Skeletal muscle tissue (tissue), 3 donors: ENCODE measurements at regions not wholly inside any gene's neighbourhood (a gene's known extent, or its start where the extent isn't known, plus 50 kb on each side); places are given as distances from the start of the nearest gene placed in this dataset.
A peak's percentile ranks its signal among the peaks of the same experiment; 100 is the strongest.

Experiments
- H3K27ac ChIP-seq: one replicate; pipeline ENCODE4 v1.7.0; 2013; ENCODE audit warnings: mild to moderate bottlenecking, low read depth, low read length, inconsistent platforms
- H3K27me3 ChIP-seq, 3 donors: one replicate each; pipeline ENCODE4 v1.7.0; 2013; ENCODE audit warnings: low read length in 3 of 3; ENCODE audit not compliant: control insufficient read depth in 3 of 3, insufficient read depth in 3 of 3
- H3K36me3 ChIP-seq, 3 donors: one replicate each; pipeline ENCODE4 v1.7.0; 2013; ENCODE audit warnings: low read length in 3 of 3; ENCODE audit not compliant: control insufficient read depth in 3 of 3, insufficient read depth in 3 of 3
- H3K4me1 ChIP-seq, 3 donors: one replicate each; pipeline ENCODE4 v1.7.0; 2013; ENCODE audit warnings: low read length in 3 of 3, mild to moderate bottlenecking in 3 of 3; ENCODE audit not compliant: control insufficient read depth in 3 of 3, insufficient read depth in 3 of 3
- H3K4me3 ChIP-seq, 3 donors: one replicate each; pipeline ENCODE4 v1.7.0; 2013; ENCODE audit warnings: low read length in 3 of 3
- H3K9ac ChIP-seq, 3 donors: one replicate each; pipeline ENCODE4 v1.7.0; 2013; ENCODE audit warnings: low read length in 3 of 3, mild to moderate bottlenecking in 3 of 3, moderate library complexity in 2 of 3, low read depth in 1 of 3
- H3K9me3 ChIP-seq, 3 donors: one replicate each; pipeline ENCODE4 v1.7.0; 2013; ENCODE audit warnings: low read length in 3 of 3; ENCODE audit not compliant: control insufficient read depth in 3 of 3
- donor health status: Osteomylitis.

- H3K4me3 ChIP-seq: no peak overlapping the region
These were observed 124.4 kb downstream of the TMA16 start for GRCh38 chr4:163618845-163619244.

GRCh38 chr4:163620738-163621137, 126.2 kb downstream of the TMA16 start:
- H3K4me1 ChIP-seq: no peaks in the 10 kb centered on the region
- no peak overlapping the region for H3K4me3 ChIP-seq
- no peaks in the 10 kb centered on the region for H3K9me3 ChIP-seq
- H3K9ac ChIP-seq: no peak overlapping the region
- no peaks in the 10 kb centered on the region for H3K36me3 ChIP-seq
- H3K27ac ChIP-seq: no peak overlapping the region
- H3K27me3 ChIP-seq: no peaks in the 10 kb centered on the region

More at GRCh38 chr4:163618845-163619244, 124.4 kb downstream of the TMA16 start:
- Histone ChIP-seq H3K9ac (no peak overlapping the region), H3K4me1 (no peaks in the 10 kb centered on the region), H3K27me3 (no peaks in the 10 kb centered on the region), H3K9me3 (no peaks in the 10 kb centered on the region), H3K27ac (no peak overlapping the region), H3K36me3 (no peaks in the 10 kb centered on the region)

- Histone ChIP-seq H3K9ac (no peak overlapping the region), H3K27ac (no peak overlapping the region), H3K27me3 (no peaks in the 10 kb centered on the region)
These were observed 127.3 kb downstream of the TMA16 start for GRCh38 chr4:163621821-163622220.

GRCh38 chr4:163622379-163623035, 128.0 kb downstream of the TMA16 start:
- H3K9me3 ChIP-seq: no peaks in the 10 kb centered on the region
- no peaks in the 10 kb centered on the region for H3K4me1 ChIP-seq
- no peaks in the 10 kb centered on the region for H3K36me3 ChIP-seq
- H3K9ac ChIP-seq: no peak overlapping the region
- H3K4me3 ChIP-seq: no peak overlapping the region
- no peaks in the 10 kb centered on the region for H3K27me3 ChIP-seq
- peak overlapping the region; percentile 19 for H3K27ac ChIP-seq

More at GRCh38 chr4:163621821-163622220, 127.3 kb downstream of the TMA16 start:
- Histone ChIP-seq H3K9me3 (no peaks in the 10 kb centered on the region), H3K4me1 (no peaks in the 10 kb centered on the region), H3K36me3 (no peaks in the 10 kb centered on the region), H3K4me3 (no peak overlapping the region)

- H3K27me3 ChIP-seq: no peaks in the 10 kb centered on the region
These were observed 129.3 kb downstream of the TMA16 start for GRCh38 chr4:163623787-163624186.

GRCh38 chr4:163624727-163625126, 130.2 kb downstream of the TMA16 start:
- Histone ChIP-seq H3K9me3 (no peaks in the 10 kb centered on the region), H3K36me3 (no peaks in the 10 kb centered on the region), H3K9ac (no peak overlapping the region), H3K4me1 (no peaks in the 10 kb centered on the region), H3K4me3 (no peak overlapping the region), H3K27me3 (no peaks in the 10 kb centered on the region), H3K27ac (no peak overlapping the region)

More at GRCh38 chr4:163623787-163624186, 129.3 kb downstream of the TMA16 start:
- Histone ChIP-seq H3K27ac (no peak overlapping the region), H3K4me3 (no peak overlapping the region), H3K36me3 (no peaks in the 10 kb centered on the region), H3K9ac (no peak overlapping the region), H3K4me1 (no peaks in the 10 kb centered on the region), H3K9me3 (no peaks in the 10 kb centered on the region)

GRCh38 chr4:163631288-163631687, 136.8 kb downstream of the TMA16 start:
- no peak overlapping the region for H3K27ac ChIP-seq
- H3K9ac ChIP-seq: no peak overlapping the region
- no peaks in the 10 kb centered on the region for H3K4me1 ChIP-seq
- no peaks in the 10 kb centered on the region for H3K36me3 ChIP-seq
- H3K27me3 ChIP-seq: no peaks in the 10 kb centered on the region
- no peaks in the 10 kb centered on the region for H3K9me3 ChIP-seq
- no peak overlapping the region for H3K4me3 ChIP-seq

- H3K36me3 ChIP-seq: no peaks in the 10 kb centered on the region
- H3K27me3 ChIP-seq: no peaks in the 10 kb centered on the region
- H3K9ac ChIP-seq: no peak overlapping the region
- H3K4me3 ChIP-seq: no peak overlapping the region
- no peaks in the 10 kb centered on the region for H3K9me3 ChIP-seq
- H3K4me1 ChIP-seq: no peaks in the 10 kb centered on the region
- no peak overlapping the region for H3K27ac ChIP-seq
These were observed 144.4 kb downstream of the TMA16 start for GRCh38 chr4:163638909-163639308.

GRCh38 chr4:163649557-163650091, 155.1 kb downstream of the TMA16 start:
- Histone ChIP-seq H3K9me3 (peaks cover 5% of the 10 kb centered on the region in 3 donors), H3K27ac (no peak overlapping the region), H3K36me3 (no peaks in the 10 kb centered on the region), H3K27me3 (no peaks in the 10 kb centered on the region), H3K4me3 (no peak overlapping the region), H3K9ac (no peak overlapping the region), H3K4me1 (no peaks in the 10 kb centered on the region)

GRCh38 chr4:163651761-163652160, 157.3 kb downstream of the TMA16 start:
- H3K27me3 ChIP-seq: no peaks in the 10 kb centered on the region
- no peak overlapping the region for H3K9ac ChIP-seq
- H3K27ac ChIP-seq: no peak overlapping the region
- H3K4me3 ChIP-seq: no peak overlapping the region
- H3K9me3 ChIP-seq: no peaks in the 10 kb centered on the region
- H3K36me3 ChIP-seq: no peaks in the 10 kb centered on the region
- H3K4me1 ChIP-seq: no peaks in the 10 kb centered on the region
